H54 (cell line): ENCODE measurements at regions not wholly inside any gene's neighbourhood (a gene's known extent, or its start where the extent isn't known, plus 50 kb on each side); places are given as distances from the start of the nearest gene placed in this dataset.
"Not testable (repeated sequence)": the region's sequence is repeated elsewhere in the genome, so short reads cannot be mapped to it uniquely, and the experiment has no call there.

ENCODE experiments used
- DNase-seq: peaks from one replicate; pipeline ENCODE4 v3.0.0; 2011; ENCODE audit warnings: low spot score, mixed read lengths; ENCODE audit not compliant: insufficient read length
- FAIRE-seq: peaks from 3 replicates; lab custom pipeline; 2011; peaks lifted over from hg19 to GRCh38; lab: Jason Lieb, UNC
- POLR2A ChIP-seq: IDR thresholded peaks from 2 replicates; pipeline ENCODE4 v1.6.1; 2011; ENCODE audit warnings: low read depth, mild to moderate bottlenecking, low read length

DNA sequence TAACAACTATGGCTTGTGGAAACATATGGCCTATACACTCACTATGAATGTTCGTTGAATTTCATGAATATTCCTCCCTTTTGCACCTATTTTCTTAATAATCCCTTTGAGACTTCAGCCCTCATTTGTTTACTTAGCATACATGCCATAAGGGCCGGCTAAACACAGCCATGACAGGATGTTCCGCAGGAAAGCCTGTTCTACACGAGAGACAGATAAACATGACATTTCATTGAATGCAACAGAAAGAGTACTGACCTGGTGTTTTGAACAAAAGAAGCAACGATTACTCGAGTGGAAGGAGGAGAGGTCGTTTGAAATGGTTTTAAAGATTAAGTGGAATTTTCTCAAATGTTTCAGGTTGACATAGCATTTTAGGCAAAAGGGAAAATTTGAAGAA is 459.5 kb upstream of the CXADR start:
- no peak for DNase-seq
- FAIRE-seq: no peak
- no peak for TF ChIP-seq POLR2A

DNA sequence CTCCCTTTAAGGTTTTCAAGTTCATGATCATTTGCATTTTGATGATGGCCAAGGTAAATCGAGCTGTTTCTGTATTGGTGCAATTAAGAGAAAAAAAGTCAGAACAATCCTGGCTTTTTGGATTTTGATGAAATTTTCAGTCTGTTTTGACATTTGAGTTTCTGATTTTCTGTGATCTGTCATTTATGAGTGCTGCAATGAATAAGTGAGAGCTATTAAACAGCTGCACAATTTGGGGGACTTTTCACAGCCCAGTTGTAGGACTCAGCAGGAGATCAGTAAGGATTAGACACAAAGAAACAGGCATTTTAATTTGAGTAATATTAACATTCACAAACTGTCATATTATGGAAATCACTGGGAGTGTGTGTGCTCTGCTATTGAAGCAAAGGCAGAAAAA is 452.9 kb upstream of the CXADR start:
- TF ChIP-seq POLR2A: no peak
- DNase-seq: no peak
- FAIRE-seq: no peak

DNA sequence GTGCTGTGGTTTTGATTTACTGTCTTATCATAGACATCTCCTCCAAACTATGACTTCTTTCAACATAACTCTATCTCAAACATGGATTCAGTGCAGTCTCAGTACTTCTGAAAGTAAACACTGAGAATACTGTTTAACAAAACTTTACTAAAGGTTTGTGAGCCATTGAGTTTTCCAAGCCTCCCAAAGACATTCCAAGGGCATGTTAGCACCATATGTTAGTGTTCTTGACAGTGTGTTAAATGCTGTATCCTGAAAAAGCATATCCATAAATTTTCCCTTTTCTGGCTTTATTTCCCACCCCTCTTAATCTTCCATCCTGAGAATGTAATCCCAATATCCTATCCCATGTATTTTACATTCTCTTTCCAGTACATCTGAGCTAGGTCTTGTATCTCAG is 446.8 kb upstream of the CXADR start:
- DNase-seq (no peak), FAIRE-seq (no peak)
- TF ChIP-seq POLR2A: no peak

DNA sequence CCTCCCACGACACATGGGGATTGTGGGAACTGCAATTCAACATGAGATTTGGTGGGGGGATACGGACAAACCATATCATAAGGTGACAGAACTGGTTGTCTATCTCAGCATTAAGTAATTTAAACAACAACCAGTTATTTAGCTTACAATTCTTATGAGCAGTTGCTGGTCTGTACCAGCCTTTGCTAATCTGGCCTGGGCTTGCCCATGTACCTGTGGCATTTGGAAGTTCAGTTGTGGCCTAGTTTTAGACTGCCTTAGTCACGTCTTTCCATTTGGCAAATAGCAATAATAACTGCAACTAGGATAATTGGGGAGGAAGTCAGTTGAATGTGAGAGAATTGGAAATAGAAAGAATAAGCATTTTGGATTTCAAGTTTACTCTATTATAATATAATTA is 441.8 kb upstream of the CXADR start:
- FAIRE-seq: no peak
- TF ChIP-seq POLR2A: no peak
- DNase-seq: no peak

DNA sequence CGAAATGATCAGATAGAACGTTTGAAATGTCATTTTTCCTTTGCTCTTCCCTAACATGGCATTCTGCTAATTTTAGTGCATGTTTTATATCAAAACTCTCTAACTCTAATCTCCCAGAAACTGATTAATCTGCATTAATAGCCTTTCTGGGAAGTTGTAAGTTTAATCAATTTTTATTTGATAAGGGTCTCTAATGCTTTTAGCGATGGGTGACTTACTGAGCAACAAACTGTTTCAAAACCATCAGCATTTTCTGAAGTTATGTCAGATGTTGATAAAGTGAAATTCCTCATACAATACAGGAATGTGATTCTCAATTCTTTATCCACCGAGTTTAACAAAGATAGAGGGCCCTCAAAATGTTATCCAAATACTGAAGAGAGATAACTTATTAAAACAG is 431.6 kb upstream of the CXADR start:
- DNase-seq (no peak), FAIRE-seq (no peak)
- no peak for TF ChIP-seq POLR2A

DNA sequence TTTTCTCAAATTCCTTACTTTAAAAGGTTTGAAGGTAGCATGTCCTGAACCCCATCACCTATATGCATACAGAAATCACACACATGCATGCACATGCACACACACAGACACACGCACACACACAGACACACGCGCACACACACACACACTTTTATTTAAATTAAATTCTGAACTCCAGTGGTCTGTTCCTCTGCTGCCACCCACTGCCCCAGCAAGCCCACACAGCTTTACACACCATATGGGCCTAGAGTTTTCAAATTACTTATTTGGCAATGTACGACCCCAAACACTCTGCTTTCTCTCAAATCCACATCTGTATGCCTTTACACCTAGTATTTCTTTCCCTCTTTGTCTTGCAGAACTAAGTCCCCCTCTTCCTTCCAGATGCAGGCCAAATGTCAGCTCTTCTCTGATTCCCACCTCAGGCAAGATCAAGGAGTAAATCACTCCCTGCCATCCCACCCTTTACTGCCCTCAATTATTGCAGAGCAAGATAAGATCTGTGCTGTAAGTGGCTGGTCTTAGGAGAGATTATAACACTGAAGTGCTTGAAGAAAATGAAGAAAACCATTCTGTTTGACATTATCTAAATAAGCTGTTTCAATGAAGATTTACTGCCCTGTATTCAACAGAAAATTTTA is 429.9 kb upstream of the CXADR start:
- FAIRE-seq: no peak
- TF ChIP-seq POLR2A: no peak
- no peak for DNase-seq

DNA sequence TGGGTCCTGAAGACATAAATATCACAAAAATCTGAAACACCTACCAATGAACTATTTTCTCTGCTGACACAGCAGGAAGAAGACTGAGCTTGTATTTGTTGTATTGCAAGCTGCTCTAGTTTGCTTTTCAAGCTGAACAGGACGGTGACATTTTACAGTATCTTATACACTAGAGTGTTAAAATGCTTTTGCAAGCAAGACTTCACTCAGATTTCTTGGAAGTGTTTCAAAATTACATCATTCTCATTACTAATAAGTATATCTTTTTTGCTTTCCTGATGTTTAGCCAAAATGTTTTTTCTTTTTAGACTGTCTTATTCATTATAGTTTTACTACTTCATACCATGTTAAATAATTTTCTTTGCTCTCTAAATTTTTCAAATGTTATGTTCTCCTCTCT is 427.1 kb upstream of the CXADR start:
- no peak for TF ChIP-seq POLR2A
- DNase-seq (no peak), FAIRE-seq (no peak)

DNA sequence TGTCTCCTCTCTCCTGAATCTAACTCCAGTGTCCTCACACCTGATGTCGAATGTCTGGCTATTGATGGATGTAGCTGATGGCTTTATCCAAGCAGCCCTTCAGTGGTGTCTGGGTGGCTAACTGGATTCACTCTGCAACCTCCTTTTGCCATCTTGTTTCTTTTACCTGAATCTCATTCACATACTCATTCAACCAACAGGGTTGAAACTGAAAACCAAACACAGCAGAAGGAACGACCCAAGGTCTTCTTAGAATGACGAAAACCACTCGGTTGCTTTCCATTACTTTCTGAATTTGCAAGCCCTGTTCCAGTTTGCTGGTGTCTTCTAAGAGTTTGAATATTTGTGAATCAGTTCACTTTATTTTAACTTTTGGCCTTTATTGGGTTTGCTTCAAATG is 424.3 kb upstream of the CXADR start:
- no peak for TF ChIP-seq POLR2A
- FAIRE-seq (no peak), DNase-seq (no peak)

DNA sequence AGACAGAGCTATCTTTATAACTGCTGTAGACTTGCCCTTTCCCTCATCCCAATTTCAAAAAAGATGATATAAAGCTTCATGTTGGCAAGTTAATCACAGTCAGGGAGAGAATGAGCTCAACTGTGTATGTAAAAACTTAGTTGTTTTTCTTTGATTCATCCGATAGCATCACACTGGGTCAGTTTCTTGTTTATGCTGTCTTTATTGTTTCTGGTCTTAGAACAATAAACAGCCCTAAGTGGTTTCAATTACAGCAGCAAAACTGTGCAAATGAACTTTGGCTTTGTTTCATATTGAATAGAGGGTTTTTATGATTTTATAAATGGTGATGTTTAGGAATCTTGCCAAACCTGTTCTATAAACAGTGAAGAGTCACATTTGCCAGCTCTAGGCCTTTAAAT is 423.8 kb upstream of the CXADR start:
- no peak for TF ChIP-seq POLR2A
- FAIRE-seq: no peak
- DNase-seq: no peak

DNA sequence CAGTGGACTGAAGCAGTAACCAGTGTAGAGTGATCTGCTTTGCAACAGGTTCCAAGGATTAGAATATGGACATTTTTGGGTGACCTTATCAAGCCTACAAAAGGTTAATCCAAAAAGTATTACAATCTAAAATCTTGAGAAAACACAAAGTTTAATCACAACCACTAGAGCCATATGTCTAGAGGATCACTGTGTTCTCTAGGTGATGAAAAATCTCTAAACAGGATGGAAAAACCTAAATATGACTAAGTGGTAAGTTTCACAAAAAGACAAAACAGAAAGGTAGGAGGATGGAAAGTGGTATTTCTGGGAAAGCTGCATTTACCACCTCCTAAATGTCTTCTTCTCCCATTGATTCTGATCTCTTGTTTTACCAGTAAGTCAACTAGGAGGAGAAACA is 411.1 kb upstream of the CXADR start:
- FAIRE-seq (no peak), DNase-seq (no peak)
- TF ChIP-seq POLR2A: no peak

DNA sequence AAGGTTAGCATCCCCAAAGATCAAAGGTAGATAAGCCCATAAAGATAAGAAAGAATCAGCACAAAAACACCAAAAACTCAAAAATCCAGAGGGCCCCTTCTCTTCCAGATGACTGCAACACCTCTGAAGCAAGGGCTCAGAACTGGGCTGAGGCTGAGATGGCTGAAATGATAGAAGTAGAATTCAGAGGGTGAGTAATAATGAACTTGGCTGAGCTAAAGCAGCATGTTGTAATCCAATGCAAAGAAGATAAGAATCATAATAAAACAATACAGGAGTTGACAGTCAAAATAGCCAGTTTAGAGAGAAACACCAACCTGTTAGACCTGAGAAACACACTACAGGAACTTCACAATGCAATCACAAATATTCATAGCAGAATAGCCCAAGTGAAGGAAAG is 406.9 kb upstream of the CXADR start:
- FAIRE-seq: no peak
- TF ChIP-seq POLR2A: no peak
- DNase-seq: no peak

DNA sequence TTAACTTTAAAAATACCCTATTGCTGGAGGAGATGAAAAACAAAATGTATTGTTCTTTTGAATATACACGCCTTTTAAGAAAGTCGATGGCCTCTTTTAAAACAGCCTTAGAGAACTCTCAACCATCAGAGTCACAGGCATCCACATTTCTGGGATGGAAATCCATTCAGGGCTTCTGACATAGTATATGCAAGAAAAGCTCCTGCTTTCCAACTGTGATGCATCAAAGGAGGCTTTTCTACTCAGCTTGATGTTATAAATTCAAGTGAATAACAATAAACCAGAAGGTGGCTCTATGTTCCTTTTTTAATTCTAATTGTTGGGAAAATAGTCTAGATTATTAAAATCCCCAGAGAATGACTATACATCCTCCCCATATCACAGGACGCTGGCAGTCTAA is 398.8 kb upstream of the CXADR start:
- no peak for FAIRE-seq

DNA sequence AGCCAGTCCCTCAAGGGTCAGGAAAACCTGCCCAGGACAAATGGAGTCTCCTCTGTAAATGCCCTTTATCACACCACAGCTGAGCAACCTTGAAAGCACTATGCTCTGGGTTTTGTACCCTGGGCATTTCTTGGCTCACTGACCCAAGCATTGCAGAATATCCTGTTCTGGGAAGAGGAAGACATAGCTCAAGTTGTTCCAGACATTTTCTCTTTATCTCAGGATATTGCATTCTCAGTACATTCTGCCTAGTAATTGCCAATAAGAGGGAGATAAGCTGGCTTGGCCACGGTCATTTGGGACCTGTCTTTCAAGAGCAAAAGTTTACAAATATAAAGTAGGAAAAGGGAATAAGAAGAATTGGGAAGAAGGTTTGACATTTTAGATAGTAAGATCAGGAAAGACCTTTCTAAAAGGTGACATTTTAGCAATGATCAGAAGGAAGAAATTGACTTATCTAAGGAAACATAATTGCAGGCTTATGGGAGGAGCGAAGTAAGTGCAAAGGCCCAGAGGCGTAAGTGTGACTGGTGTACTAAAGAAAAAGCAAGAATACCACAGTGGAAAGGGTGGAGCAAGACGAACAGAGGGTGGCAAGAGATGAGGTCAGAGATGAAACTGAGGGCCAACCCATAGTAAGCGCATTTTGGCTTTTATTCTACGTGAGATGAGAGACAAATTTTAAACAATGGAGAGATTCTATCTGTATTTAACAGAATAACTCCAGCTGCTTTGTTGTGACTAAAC is 394.0 kb upstream of the CXADR start:
- no peak for TF ChIP-seq POLR2A
- no peak for FAIRE-seq
- no peak for DNase-seq

More for the DNA sequence above, 398.8 kb upstream of the CXADR start:
- DNase-seq: no peak
- TF ChIP-seq POLR2A: no peak

DNA sequence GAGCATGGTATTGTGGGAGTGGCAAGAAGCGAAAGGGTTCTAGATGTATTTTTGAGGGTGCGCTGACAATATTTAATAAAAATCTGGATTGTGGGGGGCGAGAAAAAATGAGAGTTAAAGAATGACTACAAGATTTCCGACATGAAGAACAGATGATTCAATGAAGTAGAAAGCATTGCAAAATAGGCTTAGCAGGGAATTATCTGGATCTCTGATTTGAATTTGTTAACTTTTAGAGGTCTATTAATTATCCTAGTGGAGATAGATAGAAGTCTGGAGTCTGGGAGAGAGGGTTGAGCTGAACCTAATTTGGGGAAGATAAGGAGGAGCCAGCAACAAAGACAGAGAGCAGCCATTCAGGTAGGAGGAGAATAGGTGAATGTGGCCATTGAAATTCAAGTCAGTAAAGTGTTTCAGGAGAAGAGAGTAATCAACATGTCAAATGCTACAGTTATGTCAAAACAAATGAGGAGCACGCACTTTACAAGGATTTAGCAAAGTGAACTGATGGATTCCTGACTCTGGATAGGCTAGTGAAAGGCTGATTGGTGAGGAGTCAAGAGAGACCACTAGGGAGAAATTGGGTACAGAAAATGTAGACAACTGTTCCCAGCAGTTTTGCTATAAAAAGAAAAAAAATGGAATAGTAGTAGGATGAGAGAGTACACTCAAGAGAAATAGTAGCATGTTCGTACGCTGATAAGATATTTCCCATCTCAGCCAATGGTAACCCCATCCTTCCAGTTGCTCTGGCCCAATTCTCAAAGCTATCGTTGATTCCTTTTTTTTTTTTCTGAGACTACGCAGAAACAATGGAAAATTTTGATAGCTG is 393.2 kb upstream of the CXADR start:
- FAIRE-seq (no peak), DNase-seq (no peak)
- no peak for TF ChIP-seq POLR2A

DNA sequence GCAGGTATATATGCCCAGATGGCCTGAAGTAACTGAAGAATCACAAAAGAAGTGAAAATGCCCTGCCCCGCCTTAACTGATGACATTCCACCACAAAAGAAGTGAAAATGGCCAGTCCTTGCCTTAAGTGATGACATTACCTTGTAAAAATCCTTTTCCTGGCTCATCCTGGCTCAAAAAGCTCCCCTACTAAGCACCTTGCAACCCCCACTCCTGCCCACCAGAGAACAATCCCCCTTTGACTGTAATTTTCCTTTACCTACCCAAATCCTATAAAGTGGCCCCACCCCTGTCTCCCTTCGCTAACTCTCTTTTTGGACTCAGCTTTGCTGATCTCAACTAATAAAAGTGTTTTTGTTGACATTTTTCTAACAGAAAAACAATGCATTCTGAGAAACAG is 385.4 kb upstream of the CXADR start:
- FAIRE-seq, DNase-seq: not testable (repeated sequence)
